ENCODE measurements at regions not wholly inside any gene's neighbourhood (a gene's known extent, or its start where the extent isn't known, plus 50 kb on each side); places are given as distances from the start of the nearest gene placed in this dataset.

DNA sequence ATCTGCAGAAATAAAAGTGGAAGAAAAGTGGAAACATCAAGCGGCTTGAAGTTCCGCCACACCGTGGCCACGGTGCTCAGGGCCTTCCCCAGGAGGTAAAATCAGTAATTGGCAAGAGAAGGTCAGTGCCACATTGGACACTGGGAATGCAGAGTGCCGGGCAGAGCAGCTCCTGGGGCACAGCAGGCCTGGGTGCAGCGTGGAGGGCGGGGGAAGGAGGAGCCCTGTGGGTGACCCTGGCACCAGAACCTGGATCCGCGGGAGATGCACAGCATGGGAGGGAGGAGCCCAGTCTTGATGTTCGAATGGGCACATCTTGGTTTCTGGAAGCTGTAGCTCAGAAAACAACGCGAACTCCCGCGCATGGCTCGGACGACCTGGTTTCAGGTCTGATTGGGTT, 630.2 kb downstream of the GALR1 start:
- TF ChIP-seq, protein P1, sequence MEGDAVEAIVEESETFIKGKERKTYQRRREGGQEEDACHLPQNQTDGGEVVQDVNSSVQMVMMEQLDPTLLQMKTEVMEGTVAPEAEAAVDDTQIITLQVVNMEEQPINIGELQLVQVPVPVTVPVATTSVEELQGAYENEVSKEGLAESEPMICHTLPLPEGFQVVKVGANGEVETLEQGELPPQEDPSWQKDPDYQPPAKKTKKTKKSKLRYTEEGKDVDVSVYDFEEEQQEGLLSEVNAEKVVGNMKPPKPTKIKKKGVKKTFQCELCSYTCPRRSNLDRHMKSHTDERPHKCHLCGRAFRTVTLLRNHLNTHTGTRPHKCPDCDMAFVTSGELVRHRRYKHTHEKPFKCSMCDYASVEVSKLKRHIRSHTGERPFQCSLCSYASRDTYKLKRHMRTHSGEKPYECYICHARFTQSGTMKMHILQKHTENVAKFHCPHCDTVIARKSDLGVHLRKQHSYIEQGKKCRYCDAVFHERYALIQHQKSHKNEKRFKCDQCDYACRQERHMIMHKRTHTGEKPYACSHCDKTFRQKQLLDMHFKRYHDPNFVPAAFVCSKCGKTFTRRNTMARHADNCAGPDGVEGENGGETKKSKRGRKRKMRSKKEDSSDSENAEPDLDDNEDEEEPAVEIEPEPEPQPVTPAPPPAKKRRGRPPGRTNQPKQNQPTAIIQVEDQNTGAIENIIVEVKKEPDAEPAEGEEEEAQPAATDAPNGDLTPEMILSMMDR (IDR thresholded peaks at IDR 0.05; ENCODE audit: insufficient read depth, low read length, poor library complexity, severe bottlenecking) = no peak
- H3K27me3 ChIP-seq (ENCODE audit: control insufficient read depth, insufficient read depth, low read length) = no peaks in the 10 kb centered on the region
- no peaks in the 10 kb centered on the region for H3K36me3 ChIP-seq (ENCODE audit: control insufficient read depth, insufficient read depth, low read length)
- H3K4me3 ChIP-seq (ENCODE audit: low read depth, low read length) = no peak overlapping the region
- no peak for DNase-seq (ENCODE audit: low read depth)

DNA sequence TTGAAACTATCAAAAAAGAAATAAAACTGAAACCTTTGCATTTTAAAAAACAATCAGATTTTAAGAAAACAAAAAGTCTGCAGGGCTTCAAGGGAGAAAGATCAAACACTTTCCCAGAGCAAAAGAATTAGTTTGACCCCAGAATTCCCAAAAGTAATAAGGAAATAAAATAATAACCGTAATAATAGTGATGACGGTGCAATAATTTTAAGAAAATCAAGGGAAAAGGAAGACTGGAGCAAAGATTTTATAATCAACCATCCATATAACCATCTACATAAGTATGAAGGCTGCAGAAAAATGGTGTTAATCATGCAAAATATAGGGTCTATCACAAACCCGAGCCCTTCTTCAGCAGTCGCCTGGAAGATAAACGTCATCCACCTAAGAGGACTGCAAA, 634.8 kb downstream of the GALR1 start:
- Histone ChIP-seq H3K27me3 (ENCODE audit: control insufficient read depth, insufficient read depth, low read length) (no peaks in the 10 kb centered on the region), H3K4me3 (ENCODE audit: low read depth, low read length) (no peak overlapping the region), H3K36me3 (ENCODE audit: control insufficient read depth, insufficient read depth, low read length) (no peaks in the 10 kb centered on the region)
- DNase-seq (ENCODE audit: low read depth) = no peak
- TF ChIP-seq, protein P1 (IDR thresholded peaks at IDR 0.05; ENCODE audit: insufficient read depth, low read length, poor library complexity, severe bottlenecking) = no peak

DNA sequence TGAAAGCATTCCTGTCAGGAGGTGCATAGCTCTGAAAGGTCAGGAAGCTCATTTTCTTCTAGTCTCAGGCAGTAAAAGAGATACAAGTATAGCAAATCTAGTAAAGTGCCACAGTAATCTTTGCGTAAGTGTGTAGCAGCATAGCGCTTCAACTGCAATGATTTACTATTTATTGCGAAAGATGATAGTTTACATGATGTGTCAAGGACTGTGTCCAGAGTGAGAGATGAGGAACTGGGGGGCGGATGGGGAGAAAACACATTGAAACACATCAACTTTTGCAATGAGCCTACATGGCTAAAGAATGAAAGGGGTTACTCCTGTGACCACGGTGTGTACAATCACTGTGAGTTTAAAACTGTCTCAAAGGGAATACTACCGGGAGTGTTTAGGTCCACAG, 644.4 kb downstream of the GALR1 start:
- TF ChIP-seq, protein P1 (IDR thresholded peaks at IDR 0.05; ENCODE audit: insufficient read depth, low read length, poor library complexity, severe bottlenecking) = no peak
- Histone ChIP-seq H3K36me3 (ENCODE audit: control insufficient read depth, insufficient read depth, low read length) (no peaks in the 10 kb centered on the region), H3K4me3 (ENCODE audit: low read depth, low read length) (no peak overlapping the region), H3K27me3 (ENCODE audit: control insufficient read depth, insufficient read depth, low read length) (no peaks in the 10 kb centered on the region)
- no peak for DNase-seq (ENCODE audit: low read depth)

DNA sequence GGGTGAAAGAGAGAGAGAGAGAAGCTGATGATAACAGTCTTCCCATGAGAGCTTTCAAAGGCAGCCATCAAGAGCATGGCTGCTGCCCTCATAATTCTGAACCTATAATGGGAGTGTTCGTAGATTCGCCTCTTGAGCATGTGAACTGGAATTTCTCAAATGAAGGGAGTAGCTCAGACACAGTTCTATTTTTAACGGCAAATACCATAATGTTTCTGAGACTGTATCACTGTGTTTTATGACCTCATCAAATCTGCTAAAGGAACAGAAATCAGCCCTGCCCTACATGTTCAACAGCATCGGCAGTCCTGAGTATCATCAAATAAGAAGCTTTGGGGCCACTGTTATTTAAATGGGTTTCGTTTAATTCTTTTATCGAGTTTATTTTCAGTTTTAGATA, 645.6 kb downstream of the GALR1 start:
- DNase-seq (ENCODE audit: low read depth) = no peak
- H3K4me3 ChIP-seq (ENCODE audit: low read depth, low read length) = no peak overlapping the region
- no peaks in the 10 kb centered on the region for H3K27me3 ChIP-seq (ENCODE audit: control insufficient read depth, insufficient read depth, low read length)
- TF ChIP-seq, protein P1 (IDR thresholded peaks at IDR 0.05; ENCODE audit: insufficient read depth, low read length, poor library complexity, severe bottlenecking) = no peak
- no peaks in the 10 kb centered on the region for H3K36me3 ChIP-seq (ENCODE audit: control insufficient read depth, insufficient read depth, low read length)

DNA sequence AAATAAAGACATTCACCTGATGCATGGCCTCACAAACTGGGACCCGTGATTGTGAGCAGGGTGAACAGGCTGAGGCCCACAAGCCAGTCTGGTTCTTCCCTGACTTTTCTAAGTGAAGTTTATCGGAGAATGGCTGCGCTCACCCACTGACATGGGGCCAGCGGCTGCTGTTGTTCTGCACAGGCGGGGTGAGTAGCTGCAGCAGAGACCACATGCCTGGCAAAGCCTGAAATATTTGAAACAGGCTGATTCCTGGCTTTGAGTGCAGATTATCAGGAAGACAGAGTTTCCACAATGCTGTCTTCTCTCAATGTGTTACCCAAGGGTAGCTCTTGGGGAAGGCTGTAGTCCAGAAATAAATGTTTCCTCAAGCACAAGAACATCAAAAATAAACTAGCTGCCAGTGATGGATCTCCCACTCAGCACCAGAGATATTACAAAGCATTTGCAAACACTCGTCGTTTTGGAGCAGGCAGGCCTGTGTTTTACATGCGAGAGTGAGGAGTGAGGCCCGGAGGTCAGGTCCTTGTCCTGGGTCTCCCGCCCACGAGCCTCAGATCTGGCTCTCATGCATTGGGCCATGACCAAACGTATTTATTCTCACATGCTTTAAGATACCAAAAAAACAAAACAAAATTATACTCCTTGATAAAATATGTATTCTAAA, 647.1 kb downstream of the GALR1 start:
- Histone ChIP-seq H3K27me3 (ENCODE audit: control insufficient read depth, insufficient read depth, low read length) (no peaks in the 10 kb centered on the region), H3K4me3 (ENCODE audit: low read depth, low read length) (no peak overlapping the region), H3K36me3 (ENCODE audit: control insufficient read depth, insufficient read depth, low read length) (no peaks in the 10 kb centered on the region)
- TF ChIP-seq, protein P1 (IDR thresholded peaks at IDR 0.05; ENCODE audit: insufficient read depth, low read length, poor library complexity, severe bottlenecking) = no peak
- no peak for DNase-seq (ENCODE audit: low read depth)

DNA sequence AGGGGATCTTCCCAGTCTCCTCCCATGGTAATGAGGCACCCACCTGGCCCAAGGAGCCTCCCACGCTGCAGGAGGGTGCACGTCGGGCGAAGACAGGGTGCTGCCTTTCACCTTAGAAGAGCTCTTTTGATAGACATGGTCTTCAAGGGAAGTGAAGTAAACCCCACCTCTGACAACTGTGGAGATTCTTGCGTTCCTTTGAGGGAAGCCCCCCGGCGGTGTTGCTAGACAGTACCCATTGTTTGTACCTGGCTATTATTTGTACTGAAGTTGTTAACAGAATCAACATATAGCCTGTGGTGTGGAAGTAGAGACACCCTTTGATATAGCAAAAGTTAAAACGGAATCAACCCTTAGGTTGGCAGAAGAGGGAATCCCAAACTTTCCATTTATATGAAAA, 648.0 kb downstream of the GALR1 start:
- no peak for DNase-seq (ENCODE audit: low read depth)
- TF ChIP-seq, protein P1 (IDR thresholded peaks at IDR 0.05; ENCODE audit: insufficient read depth, low read length, poor library complexity, severe bottlenecking) = no peak
- Histone ChIP-seq H3K36me3 (ENCODE audit: control insufficient read depth, insufficient read depth, low read length) (no peaks in the 10 kb centered on the region), H3K27me3 (ENCODE audit: control insufficient read depth, insufficient read depth, low read length) (no peaks in the 10 kb centered on the region), H3K4me3 (ENCODE audit: low read depth, low read length) (no peak overlapping the region)
